ENCODE measurements at regions not wholly inside any gene's neighbourhood (a gene's known extent, or its start where the extent isn't known, plus 50 kb on each side); places are given as distances from the start of the nearest gene placed in this dataset.

- Histone ChIP-seq H3K36me3 (ENCODE audit: insufficient read depth, low read length) (no peaks in the 10 kb centered on the region), H3K27me3 (ENCODE audit: insufficient read depth, low read length) (no peaks in the 10 kb centered on the region), H3K27ac (ENCODE audit: low read depth, low read length) (no peak overlapping the region), H3K9me3 (ENCODE audit: control insufficient read depth in 1 of 2, low read length in 2 of 2) (no peaks in the 10 kb centered on the region), H3K4me1 (ENCODE audit: insufficient read depth, low read length) (no peaks in the 10 kb centered on the region), H3K4me3 (ENCODE audit: low read length in 2 of 2) (no peak overlapping the region)
- no peaks in the 10 kb centered on the region for H3K27me3 Mint-ChIP-seq
- CTCF ChIA-PET (ENCODE audit: partially characterized antibody), result no interaction called here
- no peaks in the 10 kb centered on the region for H3K36me3 Mint-ChIP-seq
- intact Hi-C loops (cut with micrococcal nuclease), result no loop called here
- H3K27ac Mint-ChIP-seq, result no peak overlapping the region
- H3K4me1 Mint-ChIP-seq, result no peaks in the 10 kb centered on the region
- no peak for DNase-seq
- H3K9me3 Mint-ChIP-seq, result peaks cover 0 to 9% (median 4%) of the 10 kb centered on the region in 8 donors
- POLR2A ChIA-PET (ENCODE audit: partially characterized antibody), result no interaction called here
- no peak overlapping the region for H3K4me3 Mint-ChIP-seq
Observed at GRCh38 chr20:54860716-54861115, 385.3 kb downstream of the DOK5 start.

GRCh38 chr20:54856202-54856601 lies 380.8 kb downstream of the DOK5 start:
- no peaks in the 10 kb centered on the region for H3K36me3 Mint-ChIP-seq
- Histone ChIP-seq H3K27ac (ENCODE audit: low read depth, low read length) (no peak overlapping the region), H3K9me3 (ENCODE audit: control insufficient read depth in 1 of 2, low read length in 2 of 2) (no peaks in the 10 kb centered on the region), H3K4me3 (ENCODE audit: low read length in 2 of 2) (no peak overlapping the region), H3K4me1 (ENCODE audit: insufficient read depth, low read length) (no peaks in the 10 kb centered on the region), H3K36me3 (ENCODE audit: insufficient read depth, low read length) (no peaks in the 10 kb centered on the region), H3K27me3 (ENCODE audit: insufficient read depth, low read length) (no peaks in the 10 kb centered on the region)
- H3K9me3 Mint-ChIP-seq, result peaks cover 0 to 6% (median 4%) of the 10 kb centered on the region in 8 donors
- POLR2A ChIA-PET (ENCODE audit: partially characterized antibody), result no interaction called here
- H3K27me3 Mint-ChIP-seq, result no peaks in the 10 kb centered on the region
- H3K4me3 Mint-ChIP-seq, result no peak overlapping the region
- intact Hi-C loops (cut with micrococcal nuclease), result no loop called here
- no peak overlapping the region for H3K27ac Mint-ChIP-seq
- no peaks in the 10 kb centered on the region for H3K4me1 Mint-ChIP-seq
- CTCF ChIA-PET (ENCODE audit: partially characterized antibody), result no interaction called here
- no peak for DNase-seq

- Histone ChIP-seq H3K9me3 (ENCODE audit: control insufficient read depth in 1 of 2, low read length in 2 of 2) (no peaks in the 10 kb centered on the region), H3K4me1 (ENCODE audit: insufficient read depth, low read length) (no peaks in the 10 kb centered on the region), H3K27ac (ENCODE audit: low read depth, low read length) (no peak overlapping the region), H3K4me3 (ENCODE audit: low read length in 2 of 2) (no peak overlapping the region), H3K27me3 (ENCODE audit: insufficient read depth, low read length) (no peaks in the 10 kb centered on the region), H3K36me3 (ENCODE audit: insufficient read depth, low read length) (no peaks in the 10 kb centered on the region)
- DNase-seq, result no peak
- H3K27ac Mint-ChIP-seq, result no peak overlapping the region
- H3K4me1 Mint-ChIP-seq, result no peaks in the 10 kb centered on the region
- peaks cover 0 to 13% (median under 1%) of the 10 kb centered on the region in 8 donors for H3K9me3 Mint-ChIP-seq
- no peaks in the 10 kb centered on the region for H3K27me3 Mint-ChIP-seq
- no peaks in the 10 kb centered on the region for H3K36me3 Mint-ChIP-seq
- H3K4me3 Mint-ChIP-seq, result no peak overlapping the region
- POLR2A ChIA-PET (ENCODE audit: partially characterized antibody), result no interaction called here
- intact Hi-C loops (cut with micrococcal nuclease), result no loop called here
- CTCF ChIA-PET (ENCODE audit: partially characterized antibody), result no interaction called here
Observed at GRCh38 chr20:54849741-54850140, 374.3 kb downstream of the DOK5 start.

GRCh38 chr20:54848984-54849538 lies 373.7 kb downstream of the DOK5 start:
- Histone ChIP-seq H3K27ac (ENCODE audit: low read depth, low read length) (no peak overlapping the region), H3K36me3 (ENCODE audit: insufficient read depth, low read length) (no peaks in the 10 kb centered on the region), H3K4me1 (ENCODE audit: insufficient read depth, low read length) (no peaks in the 10 kb centered on the region), H3K9me3 (ENCODE audit: control insufficient read depth in 1 of 2, low read length in 2 of 2) (no peaks in the 10 kb centered on the region), H3K4me3 (ENCODE audit: low read length in 2 of 2) (no peak overlapping the region), H3K27me3 (ENCODE audit: insufficient read depth, low read length) (no peaks in the 10 kb centered on the region)
- Mint-ChIP-seq H3K27ac (no peak overlapping the region), H3K4me1 (no peaks in the 10 kb centered on the region), H3K36me3 (no peaks in the 10 kb centered on the region), H3K4me3 (no peak overlapping the region), H3K27me3 (no peaks in the 10 kb centered on the region), H3K9me3 (peaks cover 0 to 13% (median under 1%) of the 10 kb centered on the region in 8 donors)
- intact Hi-C loops (cut with micrococcal nuclease), result no loop called here
- ChIA-PET POLR2A (ENCODE audit: partially characterized antibody) (no interaction called here), CTCF (ENCODE audit: partially characterized antibody) (no interaction called here)
- no peak for DNase-seq

- intact Hi-C loops (cut with micrococcal nuclease), result no loop called here
- Mint-ChIP-seq H3K4me3 (no peak overlapping the region), H3K36me3 (no peaks in the 10 kb centered on the region), H3K9me3 (peaks cover 0 to 13% (median under 1%) of the 10 kb centered on the region in 8 donors), H3K27ac (no peak overlapping the region), H3K4me1 (no peaks in the 10 kb centered on the region), H3K27me3 (no peaks in the 10 kb centered on the region)
- CTCF ChIA-PET (ENCODE audit: partially characterized antibody), result no interaction called here
- POLR2A ChIA-PET (ENCODE audit: partially characterized antibody), result no interaction called here
- Histone ChIP-seq H3K4me1 (ENCODE audit: insufficient read depth, low read length) (no peaks in the 10 kb centered on the region), H3K27ac (ENCODE audit: low read depth, low read length) (no peak overlapping the region), H3K27me3 (ENCODE audit: insufficient read depth, low read length) (no peaks in the 10 kb centered on the region), H3K4me3 (ENCODE audit: low read length in 2 of 2) (no peak overlapping the region), H3K9me3 (ENCODE audit: control insufficient read depth in 1 of 2, low read length in 2 of 2) (no peaks in the 10 kb centered on the region), H3K36me3 (ENCODE audit: insufficient read depth, low read length) (no peaks in the 10 kb centered on the region)
- no peak for DNase-seq
Observed at GRCh38 chr20:54848262-54848661, 372.9 kb downstream of the DOK5 start.

GRCh38 chr20:54846948-54847347 lies 371.6 kb downstream of the DOK5 start:
- no peak overlapping the region for H3K4me3 Mint-ChIP-seq
- no peaks in the 10 kb centered on the region for H3K27me3 Mint-ChIP-seq
- ChIA-PET CTCF (ENCODE audit: partially characterized antibody) (no interaction called here), POLR2A (ENCODE audit: partially characterized antibody) (no interaction called here)
- peaks cover 0 to 13% (median under 1%) of the 10 kb centered on the region in 8 donors for H3K9me3 Mint-ChIP-seq
- Histone ChIP-seq H3K4me1 (ENCODE audit: insufficient read depth, low read length) (no peaks in the 10 kb centered on the region), H3K9me3 (ENCODE audit: control insufficient read depth in 1 of 2, low read length in 2 of 2) (no peaks in the 10 kb centered on the region), H3K27me3 (ENCODE audit: insufficient read depth, low read length) (no peaks in the 10 kb centered on the region), H3K27ac (ENCODE audit: low read depth, low read length) (no peak overlapping the region), H3K4me3 (ENCODE audit: low read length in 2 of 2) (no peak overlapping the region), H3K36me3 (ENCODE audit: insufficient read depth, low read length) (no peaks in the 10 kb centered on the region)
- H3K27ac Mint-ChIP-seq, result no peak overlapping the region
- no peaks in the 10 kb centered on the region for H3K4me1 Mint-ChIP-seq
- intact Hi-C loops (cut with micrococcal nuclease), result no loop called here
- no peak for DNase-seq
- no peaks in the 10 kb centered on the region for H3K36me3 Mint-ChIP-seq

- Histone ChIP-seq H3K9me3 (ENCODE audit: control insufficient read depth in 1 of 2, low read length in 2 of 2) (no peaks in the 10 kb centered on the region), H3K27me3 (ENCODE audit: insufficient read depth, low read length) (no peaks in the 10 kb centered on the region), H3K27ac (ENCODE audit: low read depth, low read length) (no peak overlapping the region), H3K4me1 (ENCODE audit: insufficient read depth, low read length) (no peaks in the 10 kb centered on the region), H3K4me3 (ENCODE audit: low read length in 2 of 2) (no peak overlapping the region), H3K36me3 (ENCODE audit: insufficient read depth, low read length) (no peaks in the 10 kb centered on the region)
- DNase-seq, result no peak
- H3K27ac Mint-ChIP-seq, result no peak overlapping the region
- no peak overlapping the region for H3K4me3 Mint-ChIP-seq
- CTCF ChIA-PET (ENCODE audit: partially characterized antibody), result no interaction called here
- intact Hi-C loops (cut with micrococcal nuclease), result no loop called here
- peaks cover 0 to 3% of the 10 kb centered on the region in 2 donors for H3K27me3 Mint-ChIP-seq
- no peaks in the 10 kb centered on the region for H3K36me3 Mint-ChIP-seq
- peaks cover 0 to 7% (median 0%) of the 10 kb centered on the region in 8 donors for H3K9me3 Mint-ChIP-seq
- POLR2A ChIA-PET (ENCODE audit: partially characterized antibody), result no interaction called here
- no peaks in the 10 kb centered on the region for H3K4me1 Mint-ChIP-seq
Observed at GRCh38 chr20:54844346-54844745, 369.0 kb downstream of the DOK5 start.

- Mint-ChIP-seq H3K9me3 (peaks cover 0 to 7% (median 0%) of the 10 kb centered on the region in 8 donors), H3K4me3 (no peak overlapping the region), H3K36me3 (no peaks in the 10 kb centered on the region), H3K4me1 (no peaks in the 10 kb centered on the region), H3K27me3 (peaks cover 0 to 3% of the 10 kb centered on the region in 2 donors), H3K27ac (no peak overlapping the region)
- ChIA-PET POLR2A (ENCODE audit: partially characterized antibody) (no interaction called here), CTCF (ENCODE audit: partially characterized antibody) (no interaction called here)
- no peak overlapping the region for H3K4me3 ChIP-seq (ENCODE audit: low read length in 2 of 2)
- H3K4me1 ChIP-seq (ENCODE audit: insufficient read depth, low read length), result no peaks in the 10 kb centered on the region
- no peaks in the 10 kb centered on the region for H3K27me3 ChIP-seq (ENCODE audit: insufficient read depth, low read length)
- H3K27ac ChIP-seq (ENCODE audit: low read depth, low read length), result no peak overlapping the region
- intact Hi-C loops (cut with micrococcal nuclease), result no loop called here
- H3K36me3 ChIP-seq (ENCODE audit: insufficient read depth, low read length), result no peaks in the 10 kb centered on the region
- DNase-seq, result no peak
- no peaks in the 10 kb centered on the region for H3K9me3 ChIP-seq (ENCODE audit: control insufficient read depth in 1 of 2, low read length in 2 of 2)
Observed at GRCh38 chr20:54843865-54844264, 368.5 kb downstream of the DOK5 start.
